ENCODE measurements at regions not wholly inside any gene's neighbourhood (a gene's known extent, or its start where the extent isn't known, plus 50 kb on each side); places are given as distances from the start of the nearest gene placed in this dataset.

GRCh38 chr4:148770848-148771247, 328.6 kb upstream of the NR3C2 start:
- no peaks in the 10 kb centered on the region for H3K36me3 Mint-ChIP-seq
- no peaks in the 10 kb centered on the region for H3K4me1 ChIP-seq (ENCODE audit: control insufficient read depth, insufficient read depth, low read length)
- H3K27ac ChIP-seq (ENCODE audit: low read length), result no peak overlapping the region
- no peaks in the 10 kb centered on the region for H3K27me3 Mint-ChIP-seq (ENCODE audit: low read depth in 2 of 2)
- no peaks in the 10 kb centered on the region for H3K27me3 ChIP-seq (ENCODE audit: control insufficient read depth, insufficient read depth, low read length)
- H3K4me1 Mint-ChIP-seq, result no peaks in the 10 kb centered on the region
- H3K36me3 ChIP-seq (ENCODE audit: control insufficient read depth, insufficient read depth, low read length), result no peaks in the 10 kb centered on the region
- no peak for ATAC-seq
- no peaks in the 10 kb centered on the region for H3K9me3 ChIP-seq (ENCODE audit: control insufficient read depth, insufficient read depth, low read length)
- no peak overlapping the region for H3K4me3 ChIP-seq (ENCODE audit: low read length)
- DNase-seq, result no peak
- H3K4me3 Mint-ChIP-seq, result no peak overlapping the region
- TF ChIP-seq CTCF (IDR thresholded peaks at IDR 0.05), result no peak
- H3K9me3 Mint-ChIP-seq, result peaks cover 0 to 5% of the 10 kb centered on the region in 2 donors
- H3K27ac Mint-ChIP-seq, result no peak overlapping the region
- intact Hi-C loops (cut with micrococcal nuclease), result no loop called here

GRCh38 chr4:148770377-148770776, 328.2 kb upstream of the NR3C2 start:
- ATAC-seq, result no peak
- Histone ChIP-seq H3K36me3 (ENCODE audit: control insufficient read depth, insufficient read depth, low read length) (no peaks in the 10 kb centered on the region), H3K9me3 (ENCODE audit: control insufficient read depth, insufficient read depth, low read length) (no peaks in the 10 kb centered on the region), H3K27me3 (ENCODE audit: control insufficient read depth, insufficient read depth, low read length) (no peaks in the 10 kb centered on the region), H3K4me1 (ENCODE audit: control insufficient read depth, insufficient read depth, low read length) (no peaks in the 10 kb centered on the region), H3K27ac (ENCODE audit: low read length) (no peak overlapping the region), H3K4me3 (ENCODE audit: low read length) (no peak overlapping the region)
- peak in 1 of 2 donors; percentile 12 for DNase-seq
- intact Hi-C loops (cut with micrococcal nuclease), result no loop called here
- no peak overlapping the region for H3K4me3 Mint-ChIP-seq
- no peak for TF ChIP-seq CTCF (IDR thresholded peaks at IDR 0.05)
- no peaks in the 10 kb centered on the region for H3K36me3 Mint-ChIP-seq
- no peaks in the 10 kb centered on the region for H3K27me3 Mint-ChIP-seq (ENCODE audit: low read depth in 2 of 2)
- H3K9me3 Mint-ChIP-seq, result peaks cover 0 to 5% of the 10 kb centered on the region in 2 donors
- no peaks in the 10 kb centered on the region for H3K4me1 Mint-ChIP-seq
- H3K27ac Mint-ChIP-seq, result no peak overlapping the region

- intact Hi-C loops (cut with micrococcal nuclease), result no loop called here
- no peaks in the 10 kb centered on the region for H3K27me3 Mint-ChIP-seq (ENCODE audit: low read depth in 2 of 2)
- no peaks in the 10 kb centered on the region for H3K4me1 Mint-ChIP-seq
- Histone ChIP-seq H3K4me3 (ENCODE audit: low read length) (no peak overlapping the region), H3K4me1 (ENCODE audit: control insufficient read depth, insufficient read depth, low read length) (no peaks in the 10 kb centered on the region), H3K9me3 (ENCODE audit: control insufficient read depth, insufficient read depth, low read length) (no peaks in the 10 kb centered on the region), H3K36me3 (ENCODE audit: control insufficient read depth, insufficient read depth, low read length) (no peaks in the 10 kb centered on the region), H3K27ac (ENCODE audit: low read length) (no peak overlapping the region), H3K27me3 (ENCODE audit: control insufficient read depth, insufficient read depth, low read length) (no peaks in the 10 kb centered on the region)
- peaks cover 12 to 13% of the 10 kb centered on the region in 2 donors for H3K9me3 Mint-ChIP-seq
- no peak overlapping the region for H3K27ac Mint-ChIP-seq
- DNase-seq (no peak), ATAC-seq (no peak)
- no CpG with 5 or more reads among the region's 2 CpGs for WGBS (ENCODE audit: insufficient coverage)
- H3K4me3 Mint-ChIP-seq, result no peak overlapping the region
- TF ChIP-seq CTCF (IDR thresholded peaks at IDR 0.05), result no peak
- peaks cover 13% of the 10 kb centered on the region for H3K36me3 Mint-ChIP-seq
Observed at GRCh38 chr4:148764720-148765119, 322.5 kb upstream of the NR3C2 start.

- Histone ChIP-seq H3K27me3 (ENCODE audit: control insufficient read depth, insufficient read depth, low read length) (no peaks in the 10 kb centered on the region), H3K36me3 (ENCODE audit: control insufficient read depth, insufficient read depth, low read length) (no peaks in the 10 kb centered on the region), H3K9me3 (ENCODE audit: control insufficient read depth, insufficient read depth, low read length) (no peaks in the 10 kb centered on the region), H3K27ac (ENCODE audit: low read length) (no peak overlapping the region), H3K4me3 (ENCODE audit: low read length) (no peak overlapping the region), H3K4me1 (ENCODE audit: control insufficient read depth, insufficient read depth, low read length) (no peaks in the 10 kb centered on the region)
- Mint-ChIP-seq H3K27ac (no peak overlapping the region), H3K36me3 (peaks cover 10% of the 10 kb centered on the region), H3K4me1 (no peaks in the 10 kb centered on the region), H3K27me3 (ENCODE audit: low read depth in 2 of 2) (no peaks in the 10 kb centered on the region), H3K4me3 (no peak overlapping the region), H3K9me3 (peaks cover 21 to 23% of the 10 kb centered on the region in 2 donors)
- no CpG with 5 or more reads among the region's 1 CpG for WGBS (ENCODE audit: insufficient coverage)
- no peak for DNase-seq
- intact Hi-C loops (cut with micrococcal nuclease), result no loop called here
- ATAC-seq, result no peak
- TF ChIP-seq CTCF (IDR thresholded peaks at IDR 0.05), result no peak
Observed at GRCh38 chr4:148757171-148757570, 315.0 kb upstream of the NR3C2 start.

Measured in natural killer cell (primary cell).